ENCODE measurements at regions not wholly inside any gene's neighbourhood (a gene's known extent, or its start where the extent isn't known, plus 50 kb on each side); places are given as distances from the start of the nearest gene placed in this dataset.

DNA sequence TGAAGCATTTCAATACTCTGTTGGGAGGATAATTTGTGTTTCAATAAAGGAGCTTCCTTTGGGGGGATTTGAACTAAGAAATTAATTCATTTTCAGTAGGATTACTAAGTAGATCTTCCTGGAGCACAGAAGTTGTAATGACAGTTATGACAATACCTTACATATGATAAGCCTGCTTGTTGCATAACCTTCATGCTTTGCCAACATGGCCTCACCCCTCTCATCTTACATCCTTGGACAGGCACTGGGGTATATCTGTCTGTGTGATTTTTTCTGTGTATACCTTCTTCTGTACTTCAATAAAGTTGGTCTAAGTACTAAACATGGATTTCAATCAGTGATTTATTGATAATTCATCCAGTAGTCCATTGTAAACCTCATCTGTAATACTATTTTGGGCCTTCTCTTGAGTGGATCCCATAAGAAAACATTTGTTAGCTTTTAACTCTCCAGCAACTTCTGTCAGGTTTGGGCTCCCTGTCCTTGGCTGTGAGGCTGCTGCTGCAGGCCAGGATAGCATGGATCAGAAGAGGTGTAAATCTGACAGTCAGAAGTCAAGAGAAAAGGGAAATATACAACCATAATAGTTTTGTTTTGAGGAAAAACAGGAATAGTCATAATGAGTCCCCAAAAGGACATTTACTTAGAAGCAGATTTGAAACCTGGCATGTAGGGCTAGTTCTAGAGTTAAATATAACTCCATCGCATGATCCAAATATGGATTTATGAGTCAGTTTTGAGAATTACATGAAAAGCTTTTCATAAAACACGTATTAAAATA is 422.2 kb downstream of the KLF5 start:
- no peak for DNase-seq

DNA sequence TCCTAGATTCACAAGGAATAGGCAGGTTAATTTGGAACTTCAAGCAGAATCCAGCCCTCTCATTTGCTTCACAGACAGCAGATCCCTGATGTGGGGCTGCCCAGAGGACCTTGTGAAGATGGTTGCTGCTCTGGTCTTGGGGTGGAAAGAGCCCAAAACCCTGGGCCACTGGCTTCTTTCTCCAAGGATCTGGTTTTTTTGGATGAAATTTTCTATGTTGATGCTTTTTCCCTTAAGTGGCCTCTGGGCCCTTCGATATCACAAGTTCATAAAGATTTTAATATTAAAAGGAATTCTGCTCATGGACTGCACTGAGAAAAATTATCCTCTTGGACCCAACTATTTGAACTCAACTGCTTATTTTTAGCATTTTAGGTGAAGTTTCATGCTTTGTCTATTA is 421.1 kb downstream of the KLF5 start:
- DNase-seq = no peak

DNA sequence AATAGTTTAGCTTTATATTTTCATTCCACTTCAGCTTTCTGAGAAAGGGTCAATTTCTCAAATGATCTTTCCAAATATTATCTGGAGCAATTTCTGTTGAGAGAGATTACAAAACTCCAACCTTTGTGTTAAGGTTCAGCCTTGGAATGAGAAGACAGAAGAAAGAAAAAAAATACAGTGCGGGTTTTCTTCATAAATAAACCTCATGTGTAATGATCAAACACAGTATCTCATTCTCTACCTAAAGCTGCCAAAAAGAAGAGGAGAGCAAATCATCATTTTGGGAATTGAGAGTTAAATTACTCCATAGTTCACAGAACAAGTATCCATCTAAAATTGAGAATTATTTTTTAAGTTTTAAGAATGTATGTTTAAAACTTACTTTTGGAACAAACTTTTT is 420.5 kb downstream of the KLF5 start:
- DNase-seq = no peak

DNA sequence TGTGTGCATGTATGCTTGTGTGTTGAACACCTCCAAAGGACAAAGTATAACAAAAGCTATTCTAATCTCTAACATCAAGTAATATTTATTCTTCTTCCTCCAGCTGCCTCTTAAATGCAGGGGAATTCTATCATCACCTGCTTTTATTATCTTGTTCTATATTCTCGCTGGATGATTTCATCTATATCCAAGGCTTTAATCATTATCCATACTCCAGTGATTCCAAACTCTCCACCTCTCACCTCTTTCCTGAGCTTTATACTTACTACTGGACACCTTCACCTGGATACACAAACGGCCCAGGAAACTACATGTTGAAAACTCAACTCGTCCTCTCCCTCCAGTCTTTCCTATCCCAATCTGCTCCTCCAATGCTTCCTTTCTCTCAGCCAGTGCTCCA is 418.6 kb downstream of the KLF5 start:
- DNase-seq = no peak

DNA sequence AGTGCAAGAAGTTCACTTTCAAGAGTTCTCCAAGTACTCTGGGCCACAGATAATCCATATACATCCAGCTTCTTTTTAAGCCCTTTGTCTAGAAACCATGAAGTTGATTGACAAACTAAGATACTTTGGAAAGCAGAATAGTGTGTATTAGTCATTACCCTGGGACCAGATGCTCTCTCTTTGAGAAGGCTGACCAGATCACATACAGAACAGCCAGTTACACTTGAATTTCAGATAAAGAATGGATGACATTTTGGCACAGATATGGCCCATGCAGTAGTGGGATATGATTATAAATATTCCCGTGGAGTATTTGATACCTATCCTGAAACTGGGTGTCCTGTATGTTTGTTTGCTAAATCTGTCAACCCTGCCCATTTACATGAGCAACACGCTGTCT is 414.2 kb downstream of the KLF5 start:
- DNase-seq = no peak

DNA sequence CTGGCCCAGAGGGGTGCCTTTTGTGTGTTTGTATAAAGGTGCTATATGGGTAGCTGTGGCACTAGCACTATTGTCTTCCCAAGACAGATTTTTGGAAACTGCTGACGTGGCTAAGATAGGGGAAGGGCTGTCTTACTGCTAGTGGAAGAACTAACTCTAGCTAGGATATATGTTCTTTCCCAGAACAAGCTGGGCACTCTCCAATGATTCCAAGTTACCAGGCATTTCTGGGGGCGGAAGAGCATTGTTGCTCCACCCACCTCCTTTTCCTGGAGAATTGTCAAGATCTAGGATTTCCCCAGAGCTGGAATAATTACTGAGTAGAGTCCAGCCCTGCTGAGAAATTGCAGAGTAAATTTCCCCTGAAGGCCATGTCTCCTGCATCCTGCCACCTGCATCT is 408.3 kb downstream of the KLF5 start:
- DNase-seq = no peak

DNA sequence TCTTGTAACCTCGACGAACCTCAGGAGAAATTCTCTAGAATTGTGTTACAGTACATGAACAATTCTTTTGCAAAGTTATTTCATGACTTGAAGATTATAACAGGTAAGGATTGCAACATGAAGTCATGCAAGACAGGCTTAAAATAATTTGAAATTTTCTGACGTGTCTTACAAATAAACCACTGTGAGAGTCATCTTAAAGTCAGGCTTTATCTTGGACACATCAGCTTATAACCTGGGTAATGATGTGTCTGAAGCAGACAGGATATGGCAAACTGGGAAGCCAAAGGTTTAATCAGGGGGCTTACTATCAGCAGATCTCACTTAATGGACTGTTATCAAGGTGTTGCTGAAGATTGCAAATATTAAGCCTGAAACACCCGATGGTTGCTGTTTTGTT is 407.8 kb downstream of the KLF5 start:
- no peak for DNase-seq

DNA sequence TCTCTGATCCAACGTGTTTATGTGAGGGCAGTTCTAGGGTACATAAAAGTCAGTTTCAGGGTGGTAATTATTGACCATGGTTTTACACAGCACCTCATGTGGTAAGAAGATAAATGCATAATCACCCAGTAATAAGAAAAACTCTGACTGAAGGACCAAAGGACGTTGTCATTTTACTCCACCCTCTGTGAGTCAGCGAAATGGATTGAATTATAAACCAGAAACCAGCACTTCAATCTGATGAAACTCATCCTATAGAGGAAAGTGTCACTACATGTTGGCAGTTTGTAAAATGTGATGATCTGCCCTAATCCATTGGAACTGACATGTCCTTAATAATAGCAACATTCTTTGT is 406.8 kb downstream of the KLF5 start:
- no peak for DNase-seq

DNA sequence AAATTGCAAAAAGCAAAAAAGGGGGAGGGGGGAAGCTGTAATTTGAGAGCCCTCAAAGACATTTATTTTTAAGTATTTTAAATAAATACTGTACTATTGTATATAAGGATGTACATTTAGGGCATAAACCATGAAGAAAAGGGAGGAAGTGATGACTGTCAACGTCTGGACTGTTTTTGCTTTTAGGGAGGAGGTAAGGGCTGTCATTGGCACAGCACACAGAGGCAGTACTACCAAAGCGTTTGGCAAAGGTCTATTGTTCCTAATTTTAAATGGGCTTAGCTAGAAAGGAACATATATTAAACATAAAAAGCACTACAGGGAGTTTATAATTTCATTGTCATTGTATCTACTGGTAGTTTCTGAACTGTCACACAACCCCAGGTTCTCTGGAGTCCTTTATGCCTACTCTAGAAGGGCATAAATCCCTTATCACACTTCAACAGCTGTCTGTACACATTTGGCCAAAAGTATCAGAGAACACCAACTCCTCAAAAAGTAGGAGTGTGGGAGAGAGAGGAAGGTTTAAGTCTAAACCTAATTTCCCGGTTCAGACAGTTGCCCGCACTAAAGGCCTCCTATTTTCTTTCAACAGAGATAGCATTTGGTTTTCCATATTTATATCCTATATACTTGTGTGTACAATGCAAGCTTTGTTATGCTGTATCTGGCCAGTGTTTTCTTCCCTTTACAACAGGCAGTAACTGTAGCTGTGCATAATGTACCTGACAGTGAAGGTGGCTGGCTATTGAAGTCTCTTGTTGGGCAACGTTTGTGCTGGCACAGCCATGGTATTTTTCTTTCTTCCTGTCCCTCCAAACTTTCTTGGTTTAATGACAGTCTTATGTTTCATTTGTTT is 406.2 kb downstream of the KLF5 start:
- no peak for DNase-seq

DNA sequence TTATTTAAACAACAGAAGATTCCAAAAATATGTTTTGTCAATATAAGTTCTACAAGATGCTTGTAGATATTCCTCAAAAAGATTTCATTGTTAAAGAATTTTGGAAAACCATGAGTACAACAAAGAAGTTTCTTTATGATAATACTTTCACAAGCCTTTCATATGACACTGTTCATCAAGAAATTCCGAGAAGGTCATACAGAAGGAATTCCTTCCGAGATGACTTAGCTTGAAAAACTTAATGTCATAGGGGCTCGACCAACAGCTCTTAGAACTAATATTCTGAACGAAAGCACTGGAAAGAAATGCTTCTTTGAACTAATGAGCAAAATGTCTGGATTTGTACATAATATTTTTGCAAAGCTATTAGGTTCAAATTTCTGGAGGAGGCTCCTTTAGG is 403.4 kb downstream of the KLF5 start:
- DNase-seq = no peak

DNA sequence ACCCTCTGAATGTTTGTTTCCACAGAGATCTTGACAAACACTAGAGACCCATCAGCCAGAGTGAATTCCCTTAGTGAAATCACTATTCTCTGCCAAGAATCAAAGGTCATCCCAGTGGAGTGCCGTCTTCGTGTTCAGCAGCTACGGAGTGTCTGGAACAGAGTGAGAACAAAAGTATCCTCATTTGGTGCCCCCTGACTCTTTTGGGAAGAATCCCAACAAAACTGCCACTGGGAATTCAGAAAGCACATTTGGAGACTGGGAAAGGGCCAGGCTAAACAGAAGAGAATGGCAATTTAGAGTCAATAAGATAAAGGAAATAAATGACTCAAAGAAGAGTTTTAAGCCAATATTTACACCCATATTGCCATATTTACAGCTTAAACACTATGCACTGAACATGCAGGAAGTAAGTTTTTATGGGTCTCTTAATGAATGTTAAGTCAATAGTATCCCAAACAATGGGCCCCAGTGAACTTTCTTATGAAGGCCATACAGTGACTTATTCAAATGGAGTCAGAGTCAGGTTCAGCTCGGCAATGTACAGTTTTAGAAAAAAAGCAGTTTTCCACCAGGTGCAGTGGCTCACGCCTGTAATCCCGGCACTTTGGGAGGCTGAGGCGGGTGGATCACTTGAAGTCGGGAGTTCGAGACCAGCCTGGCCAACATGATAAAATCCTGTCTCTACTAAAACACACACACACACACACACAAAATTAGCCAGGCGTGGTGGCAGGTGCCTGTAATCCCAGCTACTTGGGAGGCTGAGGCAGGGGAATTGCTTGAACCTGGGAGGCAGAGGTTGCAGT is 392.6 kb downstream of the KLF5 start:
- no peak for DNase-seq

DNA sequence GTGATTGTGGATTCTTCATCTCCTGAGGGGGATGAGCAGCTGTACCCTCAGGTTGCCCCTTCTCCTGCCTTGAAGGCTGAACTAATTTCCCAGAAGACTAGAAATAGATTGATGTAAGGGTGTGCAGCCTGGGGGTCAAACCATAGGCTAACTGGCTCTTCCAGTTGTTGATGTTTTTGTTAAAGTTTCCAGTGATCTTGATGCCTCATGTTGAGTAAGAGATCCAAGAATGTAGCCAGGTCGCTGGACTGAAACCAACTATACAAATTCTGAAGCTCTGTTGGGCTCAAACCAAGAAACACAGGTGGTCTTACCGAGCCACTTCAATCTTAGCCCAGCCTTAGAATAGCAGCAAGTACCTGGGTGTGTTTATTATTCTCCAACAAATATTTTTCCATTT is 391.8 kb downstream of the KLF5 start:
- DNase-seq = no peak

DNA sequence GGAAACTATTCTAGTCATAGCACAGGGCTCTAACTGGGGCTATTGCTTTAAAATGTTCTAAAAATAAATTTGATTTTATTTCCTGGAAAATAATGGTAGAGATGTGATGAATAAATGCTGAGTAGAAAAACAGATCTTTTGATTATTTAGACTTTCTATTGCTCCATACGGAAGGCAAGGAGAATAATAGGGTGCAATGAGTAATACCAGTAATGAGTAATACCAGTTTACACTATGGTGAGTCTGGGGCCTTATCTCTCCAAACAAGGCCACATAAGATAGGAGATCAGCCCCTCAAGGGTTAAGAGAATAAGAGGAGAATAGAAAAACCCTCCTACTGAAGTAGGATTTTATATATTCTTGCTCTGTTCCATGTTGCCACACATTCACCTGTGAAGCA is 390.4 kb downstream of the KLF5 start:
- no peak for DNase-seq

DNA sequence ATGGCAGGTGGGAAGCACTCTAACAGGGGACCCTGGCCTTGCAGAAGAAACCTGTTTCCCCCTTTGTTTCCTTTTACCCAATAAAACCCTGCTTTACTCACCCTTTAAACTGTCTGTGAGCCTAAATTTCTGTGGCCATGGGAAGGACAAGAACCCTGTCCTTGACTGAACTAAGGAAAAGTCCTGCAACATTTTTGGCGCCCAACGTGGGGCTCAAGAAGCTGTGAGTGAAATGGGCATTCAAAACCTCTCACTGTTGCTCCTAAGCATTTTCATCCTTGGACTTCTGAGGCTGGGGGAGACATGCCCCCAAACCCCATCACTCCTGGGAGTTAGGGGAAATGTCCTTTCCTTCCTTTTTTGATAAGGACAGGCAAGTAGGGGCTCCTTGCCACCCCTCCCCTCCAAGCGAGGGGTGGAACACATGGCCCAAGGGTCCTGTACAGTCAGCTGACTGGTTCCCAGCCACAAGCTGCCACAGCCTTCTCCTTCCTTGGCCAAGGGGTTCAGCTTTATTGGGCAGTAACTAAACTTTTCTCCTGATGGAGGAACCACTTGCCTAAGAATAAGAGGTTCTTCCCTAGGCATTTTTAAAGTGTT is 381.6 kb downstream of the KLF5 start:
- DNase-seq = no peak

DNA sequence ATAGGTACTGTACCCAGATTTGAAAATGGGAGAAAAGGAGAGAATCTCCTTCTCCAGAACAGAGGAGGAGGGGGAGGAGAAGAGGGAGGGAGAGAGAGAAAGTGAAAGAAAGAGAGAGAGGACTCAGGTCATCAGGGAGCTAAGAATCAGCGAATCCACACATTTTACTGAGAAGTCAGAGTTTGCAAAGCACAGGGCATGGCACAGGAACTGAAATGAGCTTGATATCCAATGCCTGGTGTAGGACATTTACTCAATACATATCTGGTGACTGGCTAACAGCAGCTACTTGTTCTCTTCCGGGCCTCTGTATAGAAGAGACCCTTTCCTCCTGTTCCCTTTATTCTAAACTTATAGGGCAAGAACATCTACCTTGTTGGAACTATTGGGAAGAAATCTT is 375.1 kb downstream of the KLF5 start:
- DNase-seq = no peak

DNA sequence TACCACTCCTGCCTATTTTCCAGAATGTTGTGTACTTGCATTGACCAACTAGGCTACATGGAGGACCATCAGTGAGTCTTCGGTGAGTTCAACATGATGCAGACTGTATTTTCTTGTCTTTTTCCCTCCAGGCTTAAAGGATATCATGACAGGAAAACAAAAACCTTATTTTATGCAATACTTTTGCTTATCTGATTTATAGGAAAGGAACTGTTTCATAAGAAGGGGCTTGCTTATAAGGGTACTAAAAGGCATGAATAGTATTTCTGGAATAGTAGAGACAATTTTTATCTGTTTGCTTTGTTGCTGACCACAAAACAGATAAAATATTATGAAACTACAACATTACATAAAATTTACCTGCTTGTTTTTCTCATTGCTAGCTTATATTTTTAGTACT is 374.7 kb downstream of the KLF5 start:
- no peak for DNase-seq

DNA sequence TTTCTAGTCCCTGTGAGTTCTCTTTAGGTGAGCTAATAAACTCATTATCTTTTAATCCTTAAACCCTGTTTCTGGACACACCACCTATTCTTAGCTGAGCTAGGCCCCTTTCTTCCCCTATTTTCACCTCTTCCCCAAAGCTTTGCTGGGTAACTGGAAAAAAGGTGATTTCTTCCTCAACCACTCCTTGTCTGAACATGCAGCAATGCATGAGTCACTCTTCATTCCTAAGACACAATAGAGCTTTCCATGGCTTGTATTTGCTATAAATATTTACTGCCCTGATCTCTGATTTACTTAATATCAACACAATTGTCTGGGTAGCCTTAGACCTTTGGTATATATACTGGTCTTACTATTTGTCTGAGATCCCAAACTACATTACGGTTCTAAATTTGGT is 370.9 kb downstream of the KLF5 start:
- DNase-seq = no peak

DNA sequence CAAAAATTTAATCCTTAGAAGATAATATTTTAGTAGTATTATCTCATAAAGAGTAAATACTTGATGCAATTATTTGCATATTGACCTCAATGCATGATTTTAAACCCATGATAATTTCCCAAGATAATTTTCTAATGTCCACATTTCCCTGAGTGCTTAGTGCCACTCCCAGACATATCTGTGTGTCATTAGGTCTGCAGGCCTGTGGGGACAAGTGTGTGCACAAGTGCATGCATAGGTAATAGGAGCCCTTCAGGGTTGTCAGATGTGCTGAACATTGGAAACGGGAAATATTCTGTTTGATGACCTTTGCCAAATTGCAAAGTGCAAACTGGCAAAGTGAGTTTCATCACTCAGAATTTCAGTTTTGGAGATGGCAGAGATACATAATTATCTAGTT is 369.9 kb downstream of the KLF5 start:
- DNase-seq = no peak

DNA sequence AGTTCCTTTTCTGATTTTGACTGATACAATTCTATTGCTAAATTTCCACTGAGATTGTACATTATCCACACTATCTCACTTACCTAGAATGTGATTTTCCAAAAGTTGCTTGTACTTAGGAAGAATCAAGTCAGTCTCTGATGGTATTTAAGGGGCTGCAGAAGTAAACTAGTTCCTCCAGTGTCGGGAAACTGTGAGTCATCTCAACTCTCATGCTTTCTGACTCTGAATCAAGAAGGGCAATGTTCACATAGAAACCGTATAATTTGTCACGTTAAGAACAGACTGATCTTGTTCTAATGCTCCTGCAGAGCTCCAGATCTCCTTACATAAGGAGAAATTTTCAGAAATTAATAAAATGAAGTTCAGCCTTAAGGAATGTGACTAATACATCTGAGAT is 369.3 kb downstream of the KLF5 start:
- no peak for DNase-seq

DNA sequence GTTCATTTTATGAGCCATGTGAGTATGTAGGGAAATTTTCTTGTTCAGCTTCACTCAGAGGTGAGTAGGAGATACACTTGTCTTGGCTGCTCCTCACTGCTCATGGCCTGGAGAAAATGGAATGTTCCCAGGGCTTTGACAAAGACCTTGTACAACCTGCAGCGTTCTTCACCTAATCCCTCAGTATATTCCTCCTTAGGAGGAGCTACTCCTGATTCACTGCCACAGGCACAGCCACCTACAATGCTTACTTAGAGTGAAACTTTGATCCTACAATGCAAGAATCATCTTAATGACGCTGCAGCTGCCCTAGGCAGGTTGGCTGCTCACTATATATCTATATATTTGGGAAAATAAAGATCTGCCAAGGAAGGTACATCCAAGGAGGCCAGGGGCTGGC is 364.2 kb downstream of the KLF5 start:
- DNase-seq = no peak

DNA sequence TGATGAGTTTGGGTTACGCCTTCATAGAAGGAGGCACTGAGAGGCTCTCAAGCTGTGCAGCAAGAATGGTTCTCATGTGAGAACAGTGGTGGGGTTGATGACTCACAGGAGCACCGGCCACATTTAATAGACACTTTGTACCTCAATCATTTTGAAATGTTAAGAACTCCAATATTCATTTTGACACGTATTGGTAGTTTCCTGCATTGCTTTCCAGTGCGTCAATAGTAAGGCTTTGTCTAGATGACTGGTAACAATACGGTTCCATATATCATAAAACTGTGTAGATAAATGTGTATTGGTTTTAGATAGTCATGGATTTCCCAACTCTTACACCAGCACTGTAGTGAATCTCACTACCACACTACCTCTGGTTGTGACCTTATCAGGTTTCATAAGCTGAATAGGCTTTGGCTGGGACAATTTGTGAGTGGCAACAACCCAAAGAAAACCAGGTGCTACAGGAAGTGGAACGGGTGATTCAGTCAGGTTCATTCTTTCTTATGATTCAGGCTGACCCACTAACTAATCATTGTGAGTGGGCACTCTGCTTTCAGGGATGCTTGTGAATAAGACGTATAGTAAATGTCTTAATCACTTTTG is 362.6 kb downstream of the KLF5 start:
- no peak for DNase-seq

DNA sequence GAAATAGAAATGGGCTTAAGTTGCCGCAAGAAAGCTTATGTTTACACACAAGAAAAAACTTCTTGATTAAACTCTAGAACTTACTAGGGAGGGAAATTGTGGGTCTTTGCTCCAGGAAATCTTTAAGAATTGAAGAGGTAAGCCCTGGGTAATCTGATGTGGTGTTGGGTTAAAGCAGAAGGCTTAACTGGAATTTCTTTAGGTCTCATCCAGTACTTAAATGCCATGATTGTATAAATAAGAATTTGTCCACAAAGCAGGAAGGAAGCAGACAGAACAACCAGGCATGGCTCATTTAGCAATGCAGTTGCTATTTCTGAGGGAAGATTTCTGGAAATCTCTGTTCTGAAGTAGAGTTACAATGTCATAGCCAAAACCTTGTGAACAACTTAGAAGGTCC is 360.4 kb downstream of the KLF5 start:
- DNase-seq = no peak
